Osteocyte (in vitro differentiated cells): ENCODE measurements at regions not wholly inside any gene's neighbourhood (a gene's known extent, or its start where the extent isn't known, plus 50 kb on each side); places are given as distances from the start of the nearest gene placed in this dataset.

Experiments
- DNase-seq: peaks from one replicate; pipeline ENCODE4 v3.0.0; 2021; ENCODE audit warnings: mixed read lengths; ENCODE audit not compliant: unreplicated experiment; ENCODE audit errors: extremely low spot score
- H3K27ac Mint-ChIP-seq: one replicate; pipeline ENCODE4 v1.8.0; 2021; ENCODE audit warnings: mild to moderate bottlenecking, mixed read lengths; ENCODE audit not compliant: unreplicated experiment
- H3K27me3 Mint-ChIP-seq: one replicate; pipeline ENCODE4 v1.8.0; 2021; ENCODE audit warnings: mixed read lengths; ENCODE audit not compliant: unreplicated experiment
- H3K36me3 Mint-ChIP-seq: one replicate; pipeline ENCODE4 v1.8.0; 2021; ENCODE audit warnings: mixed read lengths; ENCODE audit not compliant: unreplicated experiment
- H3K4me1 Mint-ChIP-seq: one replicate; pipeline ENCODE4 v1.8.0; 2021; ENCODE audit warnings: mixed read lengths; ENCODE audit not compliant: unreplicated experiment
- H3K4me3 Mint-ChIP-seq: one replicate; pipeline ENCODE4 v1.8.0; 2021; ENCODE audit warnings: mild to moderate bottlenecking, moderate library complexity, mixed read lengths; ENCODE audit not compliant: unreplicated experiment
- H3K9me3 Mint-ChIP-seq: one replicate; pipeline ENCODE4 v1.8.0; 2021; ENCODE audit warnings: mixed read lengths; ENCODE audit not compliant: unreplicated experiment
- TF ChIP-seq, protein P1 (sequence below): fragments of 200-600 bp; sonication (generic); IDR thresholded peaks from 2 replicates; pipeline ENCODE4 v1.5.0; 2021; ENCODE audit warnings: antibody characterized with exemption, mild to moderate bottlenecking, moderate library complexity

DNA sequence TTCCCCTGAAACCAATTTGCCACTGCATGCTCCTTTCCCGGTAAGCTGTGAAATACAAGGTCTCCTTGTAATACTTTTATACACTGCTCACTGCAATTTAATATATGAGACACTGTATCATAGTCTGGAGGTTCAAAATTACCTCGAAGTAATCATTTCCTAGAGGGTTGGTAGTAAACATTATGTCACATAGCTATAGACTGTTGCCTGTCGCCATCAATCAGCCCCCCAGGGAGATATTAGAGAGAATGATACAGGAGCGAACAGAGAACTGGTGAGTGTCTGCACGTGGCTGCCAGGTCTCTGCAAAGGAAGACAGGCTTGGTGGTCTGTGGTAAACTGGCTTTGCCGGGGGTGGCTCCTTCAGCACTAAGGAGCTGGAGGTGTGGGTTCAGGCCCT lies 165.5 kb upstream of the WSCD2 start:
- H3K9me3 Mint-ChIP-seq: no peaks in the 10 kb centered on the region
- no peaks in the 10 kb centered on the region for H3K4me1 Mint-ChIP-seq
- H3K27me3 Mint-ChIP-seq: no peaks in the 10 kb centered on the region
- H3K36me3 Mint-ChIP-seq: no peaks in the 10 kb centered on the region
- H3K27ac Mint-ChIP-seq: no peak overlapping the region
- TF ChIP-seq, protein P1, sequence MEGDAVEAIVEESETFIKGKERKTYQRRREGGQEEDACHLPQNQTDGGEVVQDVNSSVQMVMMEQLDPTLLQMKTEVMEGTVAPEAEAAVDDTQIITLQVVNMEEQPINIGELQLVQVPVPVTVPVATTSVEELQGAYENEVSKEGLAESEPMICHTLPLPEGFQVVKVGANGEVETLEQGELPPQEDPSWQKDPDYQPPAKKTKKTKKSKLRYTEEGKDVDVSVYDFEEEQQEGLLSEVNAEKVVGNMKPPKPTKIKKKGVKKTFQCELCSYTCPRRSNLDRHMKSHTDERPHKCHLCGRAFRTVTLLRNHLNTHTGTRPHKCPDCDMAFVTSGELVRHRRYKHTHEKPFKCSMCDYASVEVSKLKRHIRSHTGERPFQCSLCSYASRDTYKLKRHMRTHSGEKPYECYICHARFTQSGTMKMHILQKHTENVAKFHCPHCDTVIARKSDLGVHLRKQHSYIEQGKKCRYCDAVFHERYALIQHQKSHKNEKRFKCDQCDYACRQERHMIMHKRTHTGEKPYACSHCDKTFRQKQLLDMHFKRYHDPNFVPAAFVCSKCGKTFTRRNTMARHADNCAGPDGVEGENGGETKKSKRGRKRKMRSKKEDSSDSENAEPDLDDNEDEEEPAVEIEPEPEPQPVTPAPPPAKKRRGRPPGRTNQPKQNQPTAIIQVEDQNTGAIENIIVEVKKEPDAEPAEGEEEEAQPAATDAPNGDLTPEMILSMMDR: no peak
- DNase-seq: no peak
- H3K4me3 Mint-ChIP-seq: no peak overlapping the region

DNA sequence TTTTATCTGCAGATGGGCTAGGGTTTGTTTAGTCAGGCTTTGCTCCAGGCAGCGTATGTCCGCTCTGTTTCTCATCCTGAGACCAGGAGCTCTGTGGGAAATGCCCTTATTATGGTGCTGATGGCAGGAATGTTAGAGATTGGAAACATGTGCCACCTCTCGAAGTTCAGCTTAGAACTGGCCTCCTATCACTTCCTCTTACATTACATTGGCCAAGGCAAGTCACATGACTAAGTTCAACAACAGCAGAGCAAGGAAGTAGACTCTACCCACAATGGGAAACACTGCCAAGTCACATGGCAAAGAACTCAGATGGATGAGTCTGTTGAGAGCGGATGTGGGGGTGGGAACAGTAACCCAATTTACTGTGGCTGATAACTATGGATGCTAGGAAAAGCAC lies 161.9 kb upstream of the WSCD2 start:
- no peak overlapping the region for H3K4me3 Mint-ChIP-seq
- H3K36me3 Mint-ChIP-seq: no peaks in the 10 kb centered on the region
- TF ChIP-seq, protein P1: no peak
- no peaks in the 10 kb centered on the region for H3K4me1 Mint-ChIP-seq
- DNase-seq: no peak
- H3K27me3 Mint-ChIP-seq: no peaks in the 10 kb centered on the region
- H3K9me3 Mint-ChIP-seq: peaks cover 4% of the 10 kb centered on the region
- H3K27ac Mint-ChIP-seq: no peak overlapping the region

DNA sequence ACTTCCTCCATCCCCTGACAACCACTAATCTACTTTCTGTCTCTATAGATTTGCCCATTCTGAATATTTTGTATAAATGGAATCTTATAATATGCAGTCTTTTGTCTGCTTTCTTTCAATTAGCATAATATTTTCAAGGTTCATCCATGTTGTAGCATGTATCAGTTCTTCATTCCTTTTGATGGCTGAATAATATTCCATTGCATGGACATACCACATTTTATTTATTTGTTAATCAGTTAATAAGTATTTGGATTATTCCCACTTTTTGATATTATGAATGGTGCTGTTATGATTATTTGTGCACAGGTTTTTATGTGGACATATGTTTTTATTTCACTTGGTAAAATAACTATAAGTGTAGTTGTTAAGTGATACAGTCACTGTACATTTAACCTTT lies 155.1 kb upstream of the WSCD2 start:
- Mint-ChIP-seq H3K27ac (no peak overlapping the region), H3K27me3 (peaks cover 3% of the 10 kb centered on the region), H3K4me1 (no peaks in the 10 kb centered on the region), H3K36me3 (no peaks in the 10 kb centered on the region), H3K9me3 (peaks cover 24% of the 10 kb centered on the region), H3K4me3 (no peak overlapping the region)
- TF ChIP-seq, protein P1: no peak
- no peak for DNase-seq

DNA sequence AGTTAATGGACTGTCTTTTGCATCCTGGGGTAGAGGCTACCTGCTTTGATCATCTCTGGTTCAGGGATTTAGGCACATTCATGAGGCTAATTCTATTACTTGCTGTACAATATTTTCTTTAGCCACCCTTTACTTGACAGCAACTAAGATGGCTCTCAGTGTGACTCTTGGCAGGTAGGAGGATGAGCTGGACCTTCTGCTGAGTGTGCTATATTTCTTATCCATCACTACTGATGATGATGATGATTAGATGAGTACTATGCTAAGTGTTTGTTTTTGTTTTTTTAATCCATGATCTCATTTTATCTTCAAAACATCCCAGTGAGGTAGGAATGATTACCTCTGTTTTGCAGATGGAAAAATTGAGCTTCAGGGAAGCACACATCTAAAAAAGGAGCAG lies 152.8 kb upstream of the WSCD2 start:
- no peak overlapping the region for H3K27ac Mint-ChIP-seq
- H3K27me3 Mint-ChIP-seq: peaks cover 3% of the 10 kb centered on the region
- H3K4me3 Mint-ChIP-seq: no peak overlapping the region
- DNase-seq: no peak
- no peaks in the 10 kb centered on the region for H3K4me1 Mint-ChIP-seq
- no peaks in the 10 kb centered on the region for H3K36me3 Mint-ChIP-seq
- TF ChIP-seq, protein P1: no peak
- H3K9me3 Mint-ChIP-seq: peaks cover 20% of the 10 kb centered on the region

DNA sequence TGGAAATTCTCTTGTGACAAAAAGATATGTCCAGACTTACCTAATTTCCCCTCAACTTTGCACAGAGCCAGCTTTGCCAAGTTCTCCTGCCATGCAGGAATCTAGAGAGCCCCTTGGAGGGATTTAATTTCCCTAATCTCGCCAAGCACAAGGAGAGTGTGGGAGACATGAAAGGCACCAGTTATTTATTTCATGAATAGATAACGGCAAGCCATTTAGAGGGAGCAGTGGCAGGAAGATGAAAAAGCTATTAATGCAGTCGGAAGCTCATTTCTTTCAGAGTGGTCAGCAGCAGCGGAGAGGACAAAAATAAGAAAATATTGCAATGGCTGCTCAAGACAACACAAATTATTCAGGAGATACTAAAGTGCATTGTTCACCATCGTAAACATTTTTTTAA lies 150.9 kb upstream of the WSCD2 start:
- no peak for DNase-seq
- peaks cover 3% of the 10 kb centered on the region for H3K27me3 Mint-ChIP-seq
- H3K4me3 Mint-ChIP-seq: no peak overlapping the region
- H3K36me3 Mint-ChIP-seq: no peaks in the 10 kb centered on the region
- no peak overlapping the region for H3K27ac Mint-ChIP-seq
- no peaks in the 10 kb centered on the region for H3K4me1 Mint-ChIP-seq
- TF ChIP-seq, protein P1: no peak
- H3K9me3 Mint-ChIP-seq: peaks cover 20% of the 10 kb centered on the region
